HCT116 (cell line): ENCODE measurements at regions not wholly inside any gene's neighbourhood (a gene's known extent, or its start where the extent isn't known, plus 50 kb on each side); places are given as distances from the start of the nearest gene placed in this dataset.

Experiments
- ATAC-seq: fragments of 200-7000 bp; cut with Tn5 transposase; 2 replicates; pipeline ENCODE4 v1.9.1; 2020; ENCODE audit warnings: mild to moderate bottlenecking, moderate library complexity
- BruUV-seq: library from RNA; stranded (reverse); fragments of 400-500 nt; replicated peaks from 2 replicates; lab custom pipeline; 2021; lab: Mats Ljungman, UMichigan
- CTCF ChIA-PET: fragments of 300-600 bp; sonication (Branson Sonifier 250); formaldehyde crosslinking; loops from one replicate; lab custom pipeline; 2021; ENCODE audit warnings: antibody characterized with exemption; lab: Charles Lee
- POLR2A ChIA-PET: fragments of 300-600, 350-600 bp; sonication (Branson Sonifier 250); formaldehyde crosslinking; loops from one replicate; lab custom pipeline; 2021; ENCODE audit warnings: antibody characterized with exemption; lab: Charles Lee
- RAD21 ChIA-PET, 2 experiments: fragments of 300-600 bp; sonication (Branson Sonifier 250); formaldehyde crosslinking; loops; one replicate each; lab custom pipeline; 2023; ENCODE audit warnings: low total read pairs in 2 of 2; ENCODE audit not compliant: uncharacterized antibody in 2 of 2, unreplicated experiment in 2 of 2, low non-redundant PET in 1 of 2; lab: Charles Lee
- DNase-seq: peaks from one replicate; pipeline ENCODE4 v3.0.0-alpha.2; 2010; ENCODE audit warnings: low read depth, low spot score
- H2AFZ ChIP-seq: fragments of 200-600 bp; shearing (Covaris generic), sonication (generic); 2 replicates; pipeline ENCODE4 v1.6.1; 2017; ENCODE audit warnings: low read depth, mixed run types, mixed read lengths, antibody characterized with exemption, low read length; ENCODE audit not compliant: poor library complexity, severe bottlenecking
- H3K27ac ChIP-seq: 2 replicates; pipeline ENCODE4 v1.5.1; 2012; ENCODE audit warnings: low read depth, low read length
- H3K27me3 ChIP-seq: fragments of 200-600 bp; sonication (generic); 2 replicates; pipeline ENCODE4 v1.6.1; 2016; ENCODE audit warnings: mixed run types, low read length, mixed read lengths; ENCODE audit not compliant: insufficient read depth
- H3K36me3 ChIP-seq, 2 experiments: fragments of 200-500 bp in 1 of 2; fragments of 200-600 bp in 1 of 2; sonication (Bioruptor generic) in 1 of 2; sonication (generic) in 1 of 2; 2 replicates each; pipeline versions ENCODE4 v1.5.1 to v1.6.1; 2014 to 2016; ENCODE audit warnings: low read length in 2 of 2, inconsistent platforms in 1 of 2, mixed read lengths in 1 of 2, mixed run types in 1 of 2; ENCODE audit not compliant: insufficient read depth in 2 of 2, control insufficient read depth in 1 of 2
- H3K4me1 ChIP-seq, 2 experiments: fragments of 200-600 bp in 1 of 2; sonication (generic) in 1 of 2; 2 replicates each; pipeline versions ENCODE4 v1.5.1 to v1.6.1; 2012 to 2017; ENCODE audit warnings: low read length in 2 of 2, inconsistent platforms in 1 of 2, mild to moderate bottlenecking in 1 of 2, mixed read lengths in 1 of 2, mixed run types in 1 of 2, moderate library complexity in 1 of 2; ENCODE audit not compliant: insufficient read depth in 2 of 2, control insufficient read depth in 1 of 2
- H3K4me2 ChIP-seq: fragments of 200-600 bp; sonication (generic); 2 replicates; pipeline ENCODE4 v1.6.1; 2017; ENCODE audit warnings: mixed run types, low read length, mixed read lengths
- H3K4me3 ChIP-seq, 2 experiments: fragments of 200-600 bp in 1 of 2; sonication (generic) in 1 of 2; replicated peaks in 1 of 2; 2 replicates each; pipeline ENCODE4 v1.5.1; 2011 to 2016; ENCODE audit warnings: low read length in 2 of 2, control low read depth in 1 of 2, low read depth in 1 of 2, mild to moderate bottlenecking in 1 of 2, mixed read lengths in 1 of 2, mixed run types in 1 of 2
- H3K79me2 ChIP-seq: fragments of 200-600 bp; sonication (generic); 2 replicates; pipeline ENCODE4 v1.6.1; 2017; ENCODE audit warnings: mild to moderate bottlenecking, mixed run types, low read length, moderate library complexity, mixed read lengths; ENCODE audit not compliant: insufficient read depth
- H3K9ac ChIP-seq: fragments of 200-600 bp; sonication (generic); 2 replicates; pipeline ENCODE4 v1.6.1; 2016; ENCODE audit warnings: low read length, mixed read lengths
- H3K9me2 ChIP-seq: fragments of 200-600 bp; sonication (generic), shearing (Covaris generic); 2 replicates; pipeline ENCODE4 v1.6.1; 2017; ENCODE audit warnings: mixed run types, mild to moderate bottlenecking, moderate library complexity; ENCODE audit not compliant: insufficient read depth
- H3K9me3 ChIP-seq, 2 experiments: fragments of 200-500 bp in 1 of 2; fragments of 200-600 bp in 1 of 2; sonication (Bioruptor generic) in 1 of 2; sonication (generic) in 1 of 2; 2 replicates each; pipeline ENCODE4 v1.6.1; 2014 to 2017; ENCODE audit warnings: low read length in 2 of 2, mixed read lengths in 2 of 2, inconsistent platforms in 1 of 2, low read depth in 1 of 2, mild to moderate bottlenecking in 1 of 2, mixed run types in 1 of 2, moderate library complexity in 1 of 2; ENCODE audit not compliant: control insufficient read depth in 1 of 2, insufficient read depth in 1 of 2
- H4K20me1 ChIP-seq: fragments of 200-600 bp; sonication (generic), shearing (Covaris generic); 2 replicates; pipeline ENCODE4 v1.6.1; 2017; ENCODE audit warnings: mixed run types, mild to moderate bottlenecking, moderate library complexity; ENCODE audit not compliant: insufficient read depth
- ATF3 ChIP-seq: IDR thresholded peaks from 2 replicates; pipeline ENCODE4 v1.6.1; 2012
- EGR1 ChIP-seq: IDR thresholded peaks from 2 replicates; pipeline ENCODE4 v1.6.1; 2012; ENCODE audit warnings: low read depth
- EZH2 ChIP-seq: fragments of 200-600 bp; sonication (generic); IDR thresholded peaks from 2 replicates; pipeline ENCODE4 v1.6.1; 2017; ENCODE audit warnings: antibody characterized with exemption, mixed run types
- POLR2AphosphoS5 ChIP-seq: IDR thresholded peaks from 2 replicates; pipeline ENCODE4 v1.6.1; 2011; ENCODE audit warnings: mild to moderate bottlenecking, low read depth, low read length, moderate library complexity
- REST ChIP-seq: IDR thresholded peaks from 2 replicates; pipeline ENCODE4 v1.6.1; 2012; ENCODE audit warnings: low read depth
- SRF ChIP-seq: IDR thresholded peaks from 2 replicates; pipeline ENCODE4 v1.6.1; 2012; ENCODE audit warnings: low read depth
- TCF7L2 ChIP-seq: IDR thresholded peaks from 2 replicates; pipeline ENCODE4 v1.7.0; 2011; ENCODE audit warnings: borderline replicate concordance, inconsistent platforms; ENCODE audit not compliant: insufficient read depth, insufficient read length; ENCODE audit errors: extremely low read depth
- YY1 ChIP-seq: IDR thresholded peaks from 2 replicates; pipeline ENCODE4 v1.6.1; 2011; ENCODE audit warnings: low read length, low read depth, moderate library complexity, mild to moderate bottlenecking; ENCODE audit not compliant: insufficient replicate concordance; ENCODE audit errors: extremely low read depth
- ZBTB33 ChIP-seq: IDR thresholded peaks from 2 replicates; pipeline ENCODE4 v1.6.1; 2011; ENCODE audit warnings: mild to moderate bottlenecking, low read length, moderate library complexity; ENCODE audit not compliant: insufficient replicate concordance; ENCODE audit errors: extremely low read depth
- ZFX ChIP-seq: fragments of 450-650 bp; IDR thresholded peaks from 2 replicates; pipeline ENCODE4 v1.6.1; 2017
- ZNF274 ChIP-seq: fragments of 200-500 bp; sonication (Bioruptor generic); IDR thresholded peaks from 2 replicates; pipeline ENCODE4 v1.6.1; 2014; ENCODE audit warnings: mild to moderate bottlenecking, low read depth, low read length, inconsistent platforms
- intact Hi-C: fragments of 100-400 bp; cut with micrococcal nuclease; formaldehyde crosslinking; loops from 2 replicates; pipeline ENCODE4 v1.10.0; 2022

GRCh38 chr3:181173227-181173626 lies 183.7 kb upstream of the DNAJC19 start:
- Histone ChIP-seq H3K27me3 (peaks cover 47% of the 10 kb centered on the region), H3K9me3 (no peaks in the 10 kb centered on the region), H3K27ac (no peak overlapping the region), H2AFZ (no peak overlapping the region), H3K36me3 (no peaks in the 10 kb centered on the region)
- intact Hi-C loops, result loop anchor here (10.0 kb wide), 1 partner anchor 528 kb away; no protein-coding TSS in a partner anchor
- DNase-seq, result no peak
- POLR2A ChIA-PET, result no interaction called here
- CTCF ChIA-PET, result no interaction called here
- no TSS peak for BruUV-seq
- TF ChIP-seq YY1 (no peak), ZNF274 (no peak), ZFX (no peak), POLR2AphosphoS5 (no peak), ATF3 (no peak), ZBTB33 (no peak), SRF (no peak), EZH2 (no peak), TCF7L2 (no peak), REST (no peak), EGR1 (no peak)
- TF ChIP-seq, all 23 proteins: peak for 0
- Histone ChIP-seq H3K9me2 (no peaks in the 10 kb centered on the region), H3K4me1 (no peaks in the 10 kb centered on the region), H3K4me2 (no peak overlapping the region), H4K20me1 (no peaks in the 10 kb centered on the region), H3K79me2 (no peaks in the 10 kb centered on the region), H3K9ac (no peak overlapping the region), H3K4me3 (no peak overlapping the region)
- RAD21 ChIA-PET, result no interaction called here
- no peak for ATAC-seq
